ENCODE measurements at regions not wholly inside any gene's neighbourhood (a gene's known extent, or its start where the extent isn't known, plus 50 kb on each side); places are given as distances from the start of the nearest gene placed in this dataset.

DNA sequence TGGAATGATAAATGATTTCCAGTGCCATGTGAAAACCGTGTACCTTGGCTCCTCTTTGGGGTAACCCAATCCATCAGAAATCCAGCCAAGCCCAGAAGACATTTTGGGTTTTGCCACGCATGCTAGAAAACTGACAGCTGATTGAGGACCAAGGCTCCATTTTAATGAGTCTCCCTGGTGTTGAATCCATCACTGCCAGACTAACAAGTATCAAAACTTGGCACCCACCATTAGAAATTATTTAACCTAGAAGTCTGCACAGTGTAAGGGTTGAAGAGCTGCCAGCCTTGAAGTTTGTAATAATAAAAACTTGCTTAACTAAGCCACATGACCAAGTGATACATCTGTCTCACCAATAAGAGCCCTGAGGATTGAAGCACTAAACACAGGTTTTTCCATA is 369.9 kb downstream of the DNAH5 start:
- H3K79me1 ChIP-seq (ENCODE audit: insufficient read depth, low read depth, low read length, poor library complexity, severe bottlenecking), result no peaks in the 10 kb centered on the region
- H2BK120ac ChIP-seq (ENCODE audit: low read depth, low read length, poor library complexity, severe bottlenecking), result no peak overlapping the region
- no peak overlapping the region for H3K27ac ChIP-seq (ENCODE audit: insufficient read length, low read depth, low read length)
- no peak overlapping the region for H3K56ac ChIP-seq (ENCODE audit: insufficient read length, low read depth, low read length)
- no peak overlapping the region for H2BK15ac ChIP-seq (ENCODE audit: low read depth, low read length)
- Mint-ChIP-seq H3K4me1 (no peaks in the 10 kb centered on the region), H3K27me3 (ENCODE audit: low read depth) (no peaks in the 10 kb centered on the region), H3K36me3 (ENCODE audit: insufficient read depth in 1 of 3, low read depth in 3 of 3) (peaks cover 0 to 4% (median 0%) of the 10 kb centered on the region in 3 experiments; a peak in 2 of 7 replicates), H3K27ac (no peak overlapping the region), H3K9me3 (peaks cover 3% of the 10 kb centered on the region in 2 experiments; a peak in 3 of 5 replicates), H3K4me3 (no peak overlapping the region)
- H3K18ac ChIP-seq (ENCODE audit: insufficient read length, low read depth, low read length), result no peak overlapping the region
- no peak overlapping the region for H2BK5ac ChIP-seq (ENCODE audit: insufficient read length, low read length)
- H4K20me1 ChIP-seq (ENCODE audit: control insufficient read depth, insufficient read depth, insufficient read length), result no peaks in the 10 kb centered on the region
- H3K23me2 ChIP-seq (ENCODE audit: insufficient read length, low read depth, low read length, poor library complexity, severe bottlenecking), result no peaks in the 10 kb centered on the region
- no peak overlapping the region for H4K5ac ChIP-seq (ENCODE audit: insufficient read length, low read depth, low read length)
- no peak overlapping the region for H3K4ac ChIP-seq (ENCODE audit: low read depth, low read length)
- H3K9ac ChIP-seq (ENCODE audit: extremely low read depth, insufficient read length, low read length), result no peak overlapping the region
- no peak overlapping the region for H2AK5ac ChIP-seq (ENCODE audit: insufficient read length, low read length)
- DNase-seq, result no peak
- H3T11ph ChIP-seq (ENCODE audit: low read length), result no peak overlapping the region
- no peak overlapping the region for H2AFZ ChIP-seq (ENCODE audit: low read length)
- no peak overlapping the region for H3K4me2 ChIP-seq (ENCODE audit: insufficient read depth, insufficient read length, low read length)
- H2BK12ac ChIP-seq (ENCODE audit: insufficient read length, low read depth, low read length), result no peak overlapping the region
- H3K27me3 ChIP-seq (ENCODE audit: insufficient read depth, low read length), result no peaks in the 10 kb centered on the region
- H3K23ac ChIP-seq (ENCODE audit: insufficient read length, low read depth, low read length), result no peak overlapping the region
- no peak overlapping the region for H2BK20ac ChIP-seq (ENCODE audit: low read depth, low read length, poor library complexity, severe bottlenecking)
- H4K91ac ChIP-seq (ENCODE audit: insufficient read length, low read depth, low read length), result no peak overlapping the region
- no peak overlapping the region for H3K14ac ChIP-seq (ENCODE audit: insufficient read depth, low read length)
- no peaks in the 10 kb centered on the region for H3K4me1 ChIP-seq (ENCODE audit: insufficient read depth, low read length)
- no peak overlapping the region for H4K8ac ChIP-seq (replicated peaks; ENCODE audit: insufficient read length, low read depth, low read length)
- TF ChIP-seq, protein P1, sequence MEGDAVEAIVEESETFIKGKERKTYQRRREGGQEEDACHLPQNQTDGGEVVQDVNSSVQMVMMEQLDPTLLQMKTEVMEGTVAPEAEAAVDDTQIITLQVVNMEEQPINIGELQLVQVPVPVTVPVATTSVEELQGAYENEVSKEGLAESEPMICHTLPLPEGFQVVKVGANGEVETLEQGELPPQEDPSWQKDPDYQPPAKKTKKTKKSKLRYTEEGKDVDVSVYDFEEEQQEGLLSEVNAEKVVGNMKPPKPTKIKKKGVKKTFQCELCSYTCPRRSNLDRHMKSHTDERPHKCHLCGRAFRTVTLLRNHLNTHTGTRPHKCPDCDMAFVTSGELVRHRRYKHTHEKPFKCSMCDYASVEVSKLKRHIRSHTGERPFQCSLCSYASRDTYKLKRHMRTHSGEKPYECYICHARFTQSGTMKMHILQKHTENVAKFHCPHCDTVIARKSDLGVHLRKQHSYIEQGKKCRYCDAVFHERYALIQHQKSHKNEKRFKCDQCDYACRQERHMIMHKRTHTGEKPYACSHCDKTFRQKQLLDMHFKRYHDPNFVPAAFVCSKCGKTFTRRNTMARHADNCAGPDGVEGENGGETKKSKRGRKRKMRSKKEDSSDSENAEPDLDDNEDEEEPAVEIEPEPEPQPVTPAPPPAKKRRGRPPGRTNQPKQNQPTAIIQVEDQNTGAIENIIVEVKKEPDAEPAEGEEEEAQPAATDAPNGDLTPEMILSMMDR (conservative IDR thresholded peaks at IDR 0.05), result no peak
- no peaks in the 10 kb centered on the region for H3K9me3 ChIP-seq (ENCODE audit: control insufficient read depth, low read depth, low read length)
- H3K79me2 ChIP-seq (ENCODE audit: insufficient read depth, low read length), result no peaks in the 10 kb centered on the region
- no CpG with 5 or more reads among the region's 2 CpGs for WGBS (ENCODE audit: extremely low coverage, insufficient read length, low lambda C conversion rate)
